ENCODE measurements at regions not wholly inside any gene's neighbourhood (a gene's known extent, or its start where the extent isn't known, plus 50 kb on each side); places are given as distances from the start of the nearest gene placed in this dataset.

DNA sequence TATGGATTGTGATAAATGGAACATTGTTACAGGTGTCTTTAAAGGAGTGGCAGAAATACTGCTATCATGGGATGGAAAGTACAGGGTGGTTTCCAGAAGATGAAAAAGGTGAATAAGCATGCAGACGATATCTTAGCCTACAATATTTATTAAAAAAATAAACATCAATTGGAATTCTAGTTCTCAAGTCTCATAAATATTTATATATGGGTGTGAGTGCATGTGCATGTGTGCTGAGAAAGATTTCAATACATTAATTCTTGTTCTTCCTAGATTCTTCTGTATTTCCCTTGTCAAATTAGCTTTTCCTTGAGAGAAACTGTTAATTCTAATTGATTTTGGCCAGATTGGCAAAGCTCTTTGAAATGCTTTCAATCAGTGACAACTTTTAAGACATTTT lies 618.2 kb downstream of the METTL15 start:
- TF ChIP-seq EZH2phosphoT487 (IDR thresholded peaks at IDR 0.05; ENCODE audit: borderline replicate concordance, low read length): no peak
- TF ChIP-seq, protein P1, sequence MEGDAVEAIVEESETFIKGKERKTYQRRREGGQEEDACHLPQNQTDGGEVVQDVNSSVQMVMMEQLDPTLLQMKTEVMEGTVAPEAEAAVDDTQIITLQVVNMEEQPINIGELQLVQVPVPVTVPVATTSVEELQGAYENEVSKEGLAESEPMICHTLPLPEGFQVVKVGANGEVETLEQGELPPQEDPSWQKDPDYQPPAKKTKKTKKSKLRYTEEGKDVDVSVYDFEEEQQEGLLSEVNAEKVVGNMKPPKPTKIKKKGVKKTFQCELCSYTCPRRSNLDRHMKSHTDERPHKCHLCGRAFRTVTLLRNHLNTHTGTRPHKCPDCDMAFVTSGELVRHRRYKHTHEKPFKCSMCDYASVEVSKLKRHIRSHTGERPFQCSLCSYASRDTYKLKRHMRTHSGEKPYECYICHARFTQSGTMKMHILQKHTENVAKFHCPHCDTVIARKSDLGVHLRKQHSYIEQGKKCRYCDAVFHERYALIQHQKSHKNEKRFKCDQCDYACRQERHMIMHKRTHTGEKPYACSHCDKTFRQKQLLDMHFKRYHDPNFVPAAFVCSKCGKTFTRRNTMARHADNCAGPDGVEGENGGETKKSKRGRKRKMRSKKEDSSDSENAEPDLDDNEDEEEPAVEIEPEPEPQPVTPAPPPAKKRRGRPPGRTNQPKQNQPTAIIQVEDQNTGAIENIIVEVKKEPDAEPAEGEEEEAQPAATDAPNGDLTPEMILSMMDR (IDR thresholded peaks at IDR 0.05; ENCODE audit: low read depth, low read length, poor library complexity, severe bottlenecking): no peak

All from DOHH2 (cell line).